ENCODE measurements at regions not wholly inside any gene's neighbourhood (a gene's known extent, or its start where the extent isn't known, plus 50 kb on each side); places are given as distances from the start of the nearest gene placed in this dataset.
"Not testable (repeated sequence)": the region's sequence is repeated elsewhere in the genome, so short reads cannot be mapped to it uniquely, and the experiment has no call there.

DNA sequence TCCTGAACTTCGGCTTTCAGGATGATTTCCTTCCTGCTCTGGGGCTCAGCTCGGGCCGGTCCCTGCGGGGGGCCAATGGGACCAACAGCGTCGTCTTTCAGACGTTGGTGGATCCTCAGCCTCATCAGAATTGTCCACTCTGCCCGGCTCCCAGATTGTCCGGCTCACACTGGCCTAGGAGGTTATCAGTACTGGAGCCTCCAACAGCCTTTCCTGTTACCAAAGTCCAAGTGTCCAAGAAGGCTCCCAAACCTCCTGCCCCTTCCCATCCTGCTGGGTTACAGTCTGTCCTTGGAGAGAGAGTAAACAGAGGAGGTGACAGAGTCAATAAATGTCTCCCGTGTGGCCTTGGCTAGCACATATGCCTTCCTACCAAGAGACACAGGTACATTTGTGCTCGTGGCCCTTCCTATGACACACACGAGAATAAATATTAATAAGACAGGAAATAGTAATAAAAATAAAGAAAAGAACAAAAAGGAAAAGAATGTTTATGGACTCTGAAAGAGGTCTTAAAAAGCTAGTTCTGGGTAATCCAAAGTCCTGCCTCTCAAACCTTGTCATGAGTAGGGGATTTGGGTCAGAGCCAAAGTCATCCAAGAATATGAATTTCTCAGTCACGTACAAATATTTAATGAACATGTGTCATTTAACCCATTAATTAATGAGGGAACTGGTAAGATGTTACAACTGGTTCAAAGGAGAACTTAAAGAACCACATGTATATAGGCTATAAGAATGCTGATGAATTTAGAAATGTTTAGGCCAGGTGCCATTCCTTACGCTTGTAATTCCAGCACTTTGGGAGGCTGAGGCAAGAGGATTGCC, 80.8 kb upstream of the SLC2A1 start:
- no peak for DNase-seq

GRCh38 chr1:43038232-43038935, 79.7 kb upstream of the SLC2A1 start:
- no peak for DNase-seq

GRCh38 chr1:43037466-43037865, 78.8 kb upstream of the SLC2A1 start:
- DNase-seq: no peak

- no peak for DNase-seq
Observed at GRCh38 chr1:43036932-43037331, 78.3 kb upstream of the SLC2A1 start.

DNA sequence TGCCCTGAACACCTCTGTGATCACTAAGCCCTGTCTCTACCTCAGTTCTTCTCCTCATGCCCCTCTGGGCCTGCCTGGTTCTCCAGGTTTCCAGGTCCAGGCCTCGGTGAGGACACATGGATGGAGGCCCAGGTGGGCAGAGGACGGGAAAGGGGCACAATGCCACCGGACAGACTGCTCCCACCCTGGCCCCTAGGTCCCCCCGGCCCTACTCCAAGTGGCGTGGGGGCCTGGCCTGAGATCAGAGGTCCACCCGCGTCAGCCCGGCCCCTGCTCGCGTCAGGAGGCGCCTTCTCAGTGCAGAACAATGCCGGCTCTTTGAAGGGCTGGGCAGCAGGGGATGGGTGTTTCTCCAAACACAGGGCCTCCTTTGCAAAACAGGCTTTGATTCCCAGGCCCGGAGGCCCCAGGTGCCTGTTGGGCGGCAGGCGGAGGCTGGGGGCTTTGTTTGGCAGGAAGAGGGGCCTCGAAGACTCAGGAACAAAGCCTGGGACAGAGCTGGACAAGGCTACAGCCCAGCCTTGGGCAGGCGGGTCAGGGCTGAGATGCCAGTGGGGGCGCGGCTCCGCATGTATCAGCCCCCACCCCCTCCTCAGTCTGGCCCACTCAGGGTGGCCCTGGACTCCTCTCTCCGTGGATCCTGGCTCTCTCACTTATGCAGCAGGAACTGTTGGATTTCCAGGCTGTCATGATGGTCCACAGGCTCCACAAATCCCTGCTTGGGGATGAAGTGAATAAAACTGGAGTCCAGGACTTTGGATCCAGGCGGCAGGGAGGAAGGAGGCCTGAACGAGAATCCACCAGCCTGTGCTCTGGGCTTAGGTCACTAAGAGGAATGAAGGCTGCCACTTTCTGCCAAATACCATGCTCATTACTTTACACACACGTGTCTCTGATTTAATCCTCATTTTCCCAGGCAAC, 77.4 kb upstream of the SLC2A1 start:
- DNase-seq: no peak

GRCh38 chr1:43034778-43035177, 76.1 kb upstream of the SLC2A1 start:
- DNase-seq: no peak

DNA sequence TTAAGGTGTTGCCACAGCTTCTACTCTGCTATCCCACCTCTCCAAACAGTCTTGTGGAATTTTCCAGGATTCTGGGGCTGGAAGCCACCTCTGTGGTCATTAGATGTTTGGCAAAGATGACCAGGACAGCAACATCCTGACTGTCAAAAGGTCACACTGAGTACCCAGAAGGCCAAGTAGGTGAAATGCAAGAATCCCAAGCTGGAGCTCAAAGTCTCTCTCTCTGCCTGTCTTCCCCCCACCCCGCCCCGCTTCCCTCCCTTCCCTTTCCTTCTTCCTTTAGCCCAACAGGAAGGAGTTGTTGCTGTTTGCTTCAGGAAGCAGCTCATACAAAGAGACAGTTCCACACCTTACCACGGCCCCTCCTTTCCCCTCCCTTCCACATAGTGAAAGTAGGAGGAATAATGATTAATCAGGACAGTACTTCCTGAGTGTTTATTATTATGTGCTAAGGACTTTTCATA, 75.6 kb upstream of the SLC2A1 start:
- no peak for DNase-seq

GRCh38 chr1:43031316-43032203, 72.9 kb upstream of the SLC2A1 start:
- DNase-seq: no peak

DNA sequence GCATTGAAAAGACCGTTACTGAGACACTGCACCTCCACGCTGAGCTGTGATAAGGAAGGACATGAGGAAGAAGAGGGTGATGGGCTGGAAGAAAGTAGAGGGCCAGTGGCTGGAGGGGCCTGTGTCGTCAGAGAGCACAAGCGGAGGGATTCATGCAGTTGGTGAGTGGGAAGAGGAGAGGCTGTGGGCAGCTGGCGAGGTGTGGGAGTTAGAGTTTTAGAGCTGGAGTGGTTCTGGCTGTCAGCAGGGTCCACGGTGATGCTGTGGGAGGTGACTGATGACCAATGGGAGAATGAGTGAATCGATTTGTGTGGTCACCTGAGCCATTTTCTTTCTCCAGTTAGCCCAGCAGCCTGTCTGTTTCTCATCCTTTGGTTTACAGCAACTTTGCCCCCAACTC, 66.2 kb upstream of the SLC2A1 start:
- DNase-seq: no peak

GRCh38 chr1:43021547-43022474, 63.1 kb upstream of the SLC2A1 start:
- no peak for DNase-seq

- no peak for DNase-seq
Observed at GRCh38 chr1:43019226-43019625, 60.6 kb upstream of the SLC2A1 start.

DNA sequence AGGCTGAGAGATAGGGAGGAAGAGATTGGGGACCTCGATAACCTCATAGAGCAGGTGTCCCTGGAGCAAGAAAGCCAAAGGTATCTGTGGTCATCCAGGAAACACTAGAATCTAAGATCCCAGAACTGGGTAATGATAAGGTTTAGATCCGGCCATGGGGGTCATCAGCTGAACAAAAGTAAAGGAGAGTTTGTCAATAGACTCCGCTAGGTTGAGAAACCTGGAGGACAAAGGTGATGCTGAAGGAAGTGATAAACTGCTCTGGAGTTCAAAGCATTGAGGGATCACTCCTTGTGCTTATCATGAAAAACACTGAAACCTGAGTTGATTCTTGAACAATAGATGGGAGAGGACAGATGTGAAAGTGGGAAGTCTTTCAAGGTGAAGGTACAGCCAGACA, 59.5 kb upstream of the SLC2A1 start:
- DNase-seq: no peak

DNA sequence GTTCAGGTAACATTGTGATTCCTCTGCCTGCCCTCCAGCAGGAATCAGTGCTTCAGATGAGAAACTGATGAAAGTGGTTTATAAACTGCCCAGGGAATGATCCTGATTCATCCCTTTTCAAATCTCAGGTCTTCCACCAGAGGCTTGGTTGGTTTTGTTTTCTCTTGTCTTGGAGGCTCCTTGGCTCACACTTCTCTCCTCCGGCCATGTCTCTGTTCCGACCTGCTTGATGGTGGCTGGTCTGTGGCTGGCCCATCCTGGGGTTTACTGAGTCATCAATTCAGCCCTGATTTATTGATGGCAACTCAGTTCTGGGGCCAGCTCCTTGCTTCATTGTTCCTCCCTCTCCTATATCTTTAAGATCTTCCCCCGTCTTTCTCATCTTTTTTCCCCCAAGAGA, 56.6 kb upstream of the SLC2A1 start:
- no peak for DNase-seq

- DNase-seq: not testable (repeated sequence)
Observed at GRCh38 chr1:43014579-43014978, 55.9 kb upstream of the SLC2A1 start.

GRCh38 chr1:43011020-43011419, 52.4 kb upstream of the SLC2A1 start:
- DNase-seq: no peak

DNA sequence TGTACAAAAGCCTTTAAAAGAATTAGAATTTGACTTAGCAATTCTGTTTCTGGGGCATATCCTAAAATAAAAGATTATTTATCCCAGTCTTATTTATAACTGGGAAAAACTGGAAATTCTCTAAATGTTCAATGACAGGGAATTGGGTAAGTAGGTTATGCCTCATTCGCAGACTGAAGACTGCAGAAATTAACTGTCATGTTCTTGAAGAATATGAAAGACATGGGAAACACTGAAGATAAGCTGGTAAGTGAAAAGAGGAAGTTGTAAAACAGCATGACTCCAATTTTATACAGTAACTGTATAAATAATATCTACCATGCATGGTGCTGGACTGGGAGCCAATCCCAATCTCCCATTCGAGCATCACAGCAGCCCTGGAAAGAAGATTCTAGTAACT, 50.6 kb upstream of the SLC2A1 start:
- DNase-seq: no peak

DNA sequence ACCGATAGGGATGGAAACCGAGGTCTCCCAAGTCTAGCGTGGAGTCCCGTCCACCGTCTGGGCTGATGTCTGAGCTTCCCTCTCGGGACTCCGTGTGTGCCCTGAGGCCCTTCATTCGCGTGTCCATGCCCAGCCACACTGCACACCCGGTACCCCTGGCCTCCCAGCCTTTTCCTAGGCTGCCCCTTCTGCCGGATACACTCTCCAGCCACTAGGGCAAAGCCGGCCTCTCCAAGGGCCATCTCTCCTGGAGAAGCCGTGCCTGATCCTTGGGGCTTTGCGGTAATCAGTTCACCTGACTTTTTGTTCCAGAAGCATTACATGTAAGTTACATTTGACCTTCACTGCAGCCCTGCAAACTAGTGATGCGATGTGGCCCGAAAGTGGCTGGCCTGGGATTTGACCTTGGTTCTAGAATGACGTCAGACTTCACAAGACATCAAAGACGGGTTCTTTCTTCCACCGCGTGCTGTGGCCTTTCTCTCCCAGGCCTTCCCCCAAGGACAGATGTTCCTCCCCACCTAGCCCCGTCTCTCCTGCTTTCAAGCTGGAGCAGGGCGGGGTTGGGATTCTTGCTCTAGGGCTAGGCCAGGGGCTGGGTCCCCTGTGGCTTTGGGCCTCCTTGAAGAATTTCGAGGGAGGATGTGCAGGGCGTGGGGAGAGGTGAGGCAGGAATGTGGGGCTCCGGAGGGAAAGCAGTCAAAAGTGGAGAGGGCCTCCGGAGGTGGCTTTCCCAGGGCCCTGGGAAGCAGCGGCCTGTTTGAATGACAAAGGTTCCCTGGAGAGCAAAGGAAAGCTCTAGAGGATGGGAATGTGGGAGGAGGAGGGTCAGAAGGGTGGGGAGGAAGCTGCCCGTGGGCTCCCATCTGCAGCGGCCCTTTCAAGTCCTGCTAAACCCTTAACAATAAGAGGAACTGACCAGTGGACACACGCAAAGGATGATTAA, 49.7 kb upstream of the SLC2A1 start:
- DNase-seq: no peak
